ENCODE measurements at regions not wholly inside any gene's neighbourhood (a gene's known extent, or its start where the extent isn't known, plus 50 kb on each side); places are given as distances from the start of the nearest gene placed in this dataset.
"Not testable (repeated sequence)": the region's sequence is repeated elsewhere in the genome, so short reads cannot be mapped to it uniquely, and the experiment has no call there.

GRCh38 chr6:14547284-14547998, 429.9 kb downstream of the CD83 start:
- no peak for DNase-seq (ENCODE audit: low read depth in 2 of 3, low spot score in 2 of 3)

- DNase-seq (ENCODE audit: low read depth in 2 of 3, low spot score in 2 of 3) = no peak
These were observed 431.8 kb downstream of the CD83 start for GRCh38 chr6:14549304-14549770.

- DNase-seq (ENCODE audit: low read depth in 2 of 3, low spot score in 2 of 3) = no peak
These were observed 432.3 kb downstream of the CD83 start for GRCh38 chr6:14549871-14550270.

- no peak for DNase-seq (ENCODE audit: low read depth in 2 of 3, low spot score in 2 of 3)
These were observed 432.8 kb downstream of the CD83 start for GRCh38 chr6:14550410-14550809.

GRCh38 chr6:14550822-14551221, 433.2 kb downstream of the CD83 start:
- no peak for DNase-seq (ENCODE audit: low read depth in 2 of 3, low spot score in 2 of 3)

- not testable (repeated sequence) for DNase-seq (ENCODE audit: low read depth in 2 of 3, low spot score in 2 of 3)
These were observed 434.0 kb downstream of the CD83 start for GRCh38 chr6:14551601-14552000.

- no peak for DNase-seq (ENCODE audit: low read depth in 2 of 3, low spot score in 2 of 3)
These were observed 435.3 kb downstream of the CD83 start for GRCh38 chr6:14552891-14553290.

GRCh38 chr6:14553515-14553914, 435.9 kb downstream of the CD83 start:
- no peak for DNase-seq (ENCODE audit: low read depth in 2 of 3, low spot score in 2 of 3)

- no peak for DNase-seq (ENCODE audit: low read depth in 2 of 3, low spot score in 2 of 3)
These were observed 438.2 kb downstream of the CD83 start for GRCh38 chr6:14555804-14556203.

GRCh38 chr6:14559746-14560536, 442.4 kb downstream of the CD83 start:
- no peak for DNase-seq (ENCODE audit: low read depth in 2 of 3, low spot score in 2 of 3)

GRCh38 chr6:14561563-14561962, 444.0 kb downstream of the CD83 start:
- not testable (repeated sequence) for DNase-seq (ENCODE audit: low read depth in 2 of 3, low spot score in 2 of 3)

- DNase-seq (ENCODE audit: low read depth in 2 of 3, low spot score in 2 of 3) = no peak
These were observed 450.3 kb downstream of the CD83 start for GRCh38 chr6:14567842-14568241.

- no peak for DNase-seq (ENCODE audit: low read depth in 2 of 3, low spot score in 2 of 3)
These were observed 451.8 kb downstream of the CD83 start for GRCh38 chr6:14569394-14569793.

- DNase-seq (ENCODE audit: low read depth in 2 of 3, low spot score in 2 of 3) = not testable (repeated sequence)
These were observed 452.3 kb downstream of the CD83 start for GRCh38 chr6:14569874-14570273.

GRCh38 chr6:14571001-14571400, 453.4 kb downstream of the CD83 start:
- no peak for DNase-seq (ENCODE audit: low read depth in 2 of 3, low spot score in 2 of 3)

GRCh38 chr6:14571746-14572145, 454.2 kb downstream of the CD83 start:
- no peak for DNase-seq (ENCODE audit: low read depth in 2 of 3, low spot score in 2 of 3)

- no peak for DNase-seq (ENCODE audit: low read depth in 2 of 3, low spot score in 2 of 3)
These were observed 455.7 kb downstream of the CD83 start for GRCh38 chr6:14573267-14573666.

- DNase-seq (ENCODE audit: low read depth in 2 of 3, low spot score in 2 of 3) = no peak
These were observed 456.2 kb downstream of the CD83 start for GRCh38 chr6:14573703-14574290.

GRCh38 chr6:14575961-14576360, 458.4 kb downstream of the CD83 start:
- no peak for DNase-seq (ENCODE audit: low read depth in 2 of 3, low spot score in 2 of 3)

- no peak for DNase-seq (ENCODE audit: low read depth in 2 of 3, low spot score in 2 of 3)
These were observed 461.4 kb downstream of the CD83 start for GRCh38 chr6:14578994-14579393.

- DNase-seq (ENCODE audit: low read depth in 2 of 3, low spot score in 2 of 3) = no peak
These were observed 465.2 kb downstream of the CD83 start for GRCh38 chr6:14582749-14583148.

GRCh38 chr6:14583826-14584225, 466.3 kb downstream of the CD83 start:
- DNase-seq (ENCODE audit: low read depth in 2 of 3, low spot score in 2 of 3) = no peak
